OCI-LY3 (cell line): ENCODE measurements at regions not wholly inside any gene's neighbourhood (a gene's known extent, or its start where the extent isn't known, plus 50 kb on each side); places are given as distances from the start of the nearest gene placed in this dataset.

ENCODE experiments used
- EZH2phosphoT487 ChIP-seq: fragments of 200-600 bp; shearing (Covaris generic); IDR thresholded peaks from 2 replicates; pipeline ENCODE4 v1.6.1; 2018; ENCODE audit warnings: antibody characterized with exemption, mixed run types, low read depth
- TF ChIP-seq, protein P1 (sequence below): fragments of 200-600, 300-600 bp; sonication (generic); IDR thresholded peaks from 2 replicates; pipeline ENCODE4 v1.5.1; 2014; ENCODE audit warnings: antibody characterized with exemption, low read length, low read depth

DNA sequence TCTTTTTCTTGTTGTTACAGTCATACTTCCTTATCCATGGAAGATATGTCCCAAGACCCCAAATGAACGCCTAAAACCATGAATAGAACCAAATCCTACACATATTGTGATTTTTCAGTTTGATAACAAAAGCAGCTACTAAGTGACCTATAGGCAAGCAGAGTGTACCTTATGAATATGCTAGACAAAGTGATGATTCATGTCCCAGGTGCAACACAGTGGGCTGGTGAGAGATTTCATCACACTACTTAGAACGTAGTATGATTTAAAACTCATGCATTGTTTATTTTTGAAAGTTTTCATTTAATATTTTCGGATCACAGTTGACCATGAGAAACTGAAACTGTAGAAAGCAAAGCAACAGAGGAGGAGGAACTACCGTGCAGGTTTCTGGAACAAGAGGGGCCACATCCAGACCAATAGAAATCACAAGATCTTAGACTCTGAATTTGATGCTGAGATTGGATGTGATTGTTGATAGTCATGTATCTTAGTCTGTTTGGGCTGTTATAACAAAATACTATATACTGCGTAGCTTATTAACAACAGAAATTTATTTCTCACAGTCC lies 470.8 kb upstream of the VRK2 start:
- TF ChIP-seq EZH2phosphoT487: no peak
- TF ChIP-seq, protein P1, sequence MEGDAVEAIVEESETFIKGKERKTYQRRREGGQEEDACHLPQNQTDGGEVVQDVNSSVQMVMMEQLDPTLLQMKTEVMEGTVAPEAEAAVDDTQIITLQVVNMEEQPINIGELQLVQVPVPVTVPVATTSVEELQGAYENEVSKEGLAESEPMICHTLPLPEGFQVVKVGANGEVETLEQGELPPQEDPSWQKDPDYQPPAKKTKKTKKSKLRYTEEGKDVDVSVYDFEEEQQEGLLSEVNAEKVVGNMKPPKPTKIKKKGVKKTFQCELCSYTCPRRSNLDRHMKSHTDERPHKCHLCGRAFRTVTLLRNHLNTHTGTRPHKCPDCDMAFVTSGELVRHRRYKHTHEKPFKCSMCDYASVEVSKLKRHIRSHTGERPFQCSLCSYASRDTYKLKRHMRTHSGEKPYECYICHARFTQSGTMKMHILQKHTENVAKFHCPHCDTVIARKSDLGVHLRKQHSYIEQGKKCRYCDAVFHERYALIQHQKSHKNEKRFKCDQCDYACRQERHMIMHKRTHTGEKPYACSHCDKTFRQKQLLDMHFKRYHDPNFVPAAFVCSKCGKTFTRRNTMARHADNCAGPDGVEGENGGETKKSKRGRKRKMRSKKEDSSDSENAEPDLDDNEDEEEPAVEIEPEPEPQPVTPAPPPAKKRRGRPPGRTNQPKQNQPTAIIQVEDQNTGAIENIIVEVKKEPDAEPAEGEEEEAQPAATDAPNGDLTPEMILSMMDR: no peak
